Neuronal stem cell (in vitro differentiated cells): ENCODE measurements at regions not wholly inside any gene's neighbourhood (a gene's known extent, or its start where the extent isn't known, plus 50 kb on each side); places are given as distances from the start of the nearest gene placed in this dataset.

ENCODE experiments used
- DNase-seq: peaks from one replicate; pipeline ENCODE4 v3.0.0-alpha.2; 2013; ENCODE audit warnings: low spot score
- H2AFZ ChIP-seq: one replicate; pipeline ENCODE4 v1.6.1; 2013; ENCODE audit warnings: mild to moderate bottlenecking, low read length, inconsistent platforms
- H2AK5ac ChIP-seq: 2 replicates; pipeline ENCODE4 v1.6.1; 2013; ENCODE audit warnings: low read depth, mild to moderate bottlenecking, inconsistent platforms, low read length, moderate library complexity, mixed read lengths
- H2BK120ac ChIP-seq: 2 replicates; pipeline ENCODE4 v1.6.1; 2013; ENCODE audit warnings: low read depth, mild to moderate bottlenecking, inconsistent platforms, low read length, moderate library complexity, mixed read lengths
- H2BK12ac ChIP-seq: one replicate; pipeline ENCODE4 v1.6.1; 2013; ENCODE audit warnings: low read length, inconsistent platforms
- H2BK15ac ChIP-seq: 2 replicates; pipeline ENCODE4 v1.6.1; 2013; ENCODE audit warnings: mild to moderate bottlenecking, low read length, inconsistent platforms, mixed read lengths
- H2BK5ac ChIP-seq: one replicate; pipeline ENCODE4 v1.6.1; 2013; ENCODE audit warnings: inconsistent platforms, mild to moderate bottlenecking, low read length, moderate library complexity
- H3K14ac ChIP-seq: one replicate; pipeline ENCODE4 v1.6.1; 2013; ENCODE audit warnings: low read length, inconsistent platforms
- H3K18ac ChIP-seq: 2 replicates; pipeline ENCODE4 v1.6.1; 2013; ENCODE audit warnings: low read length, inconsistent platforms
- H3K23ac ChIP-seq: 2 replicates; pipeline ENCODE4 v1.6.1; 2013; ENCODE audit warnings: low read depth, mild to moderate bottlenecking, mixed read lengths, low read length, inconsistent platforms; ENCODE audit not compliant: poor library complexity
- H3K27ac ChIP-seq: replicated peaks from 3 replicates; pipeline ENCODE4 v1.5.1; 2013; ENCODE audit warnings: low read length, inconsistent platforms
- H3K27me3 ChIP-seq, 3 experiments: 2 replicates each; pipeline ENCODE4 v1.6.1; 2013; ENCODE audit warnings: low read length in 3 of 3, mild to moderate bottlenecking in 2 of 3, inconsistent platforms in 1 of 3, low read depth in 1 of 3, mixed read lengths in 1 of 3, moderate library complexity in 1 of 3; ENCODE audit not compliant: control insufficient read depth in 3 of 3, insufficient read depth in 3 of 3
- H3K36me3 ChIP-seq, 2 donors: replicated peaks in 1 of 2; 2 replicates each; pipeline ENCODE4 v1.6.1; 2013; ENCODE audit warnings: low read length in 2 of 2; ENCODE audit not compliant: control insufficient read depth in 2 of 2, insufficient read depth in 2 of 2
- H3K4ac ChIP-seq: 2 replicates; pipeline ENCODE4 v1.6.1; 2013; ENCODE audit warnings: inconsistent platforms, mild to moderate bottlenecking, low read length, moderate library complexity
- H3K4me1 ChIP-seq, 2 donors: 1 replicate in 1 of 2; 2 replicates in 1 of 2; pipeline ENCODE4 v1.6.1; 2013; ENCODE audit warnings: low read length in 2 of 2, low read depth in 1 of 2; ENCODE audit not compliant: control insufficient read depth in 2 of 2, insufficient read depth in 1 of 2
- H3K4me2 ChIP-seq: one replicate; pipeline ENCODE4 v1.6.1; 2013; ENCODE audit warnings: mild to moderate bottlenecking, low read length, inconsistent platforms; ENCODE audit not compliant: insufficient read depth, poor library complexity, severe bottlenecking
- H3K4me3 ChIP-seq, 2 donors: 2 replicates each; pipeline ENCODE4 v1.5.1; 2013; ENCODE audit warnings: low read length in 2 of 2, mild to moderate bottlenecking in 2 of 2, inconsistent platforms in 1 of 2, moderate library complexity in 1 of 2
- H3K79me1 ChIP-seq: one replicate; pipeline ENCODE4 v1.6.1; 2013; ENCODE audit warnings: low read depth, mild to moderate bottlenecking, inconsistent platforms, low read length, moderate library complexity
- H3K9ac ChIP-seq: one replicate; pipeline ENCODE4 v1.6.1; 2013; ENCODE audit warnings: mild to moderate bottlenecking, low read depth, low read length, inconsistent platforms; ENCODE audit not compliant: poor library complexity
- H3K9me3 ChIP-seq, 2 donors: replicated peaks in 1 of 2; 2 replicates each; pipeline versions ENCODE3 to v1.6.1; 2013; ENCODE audit warnings: low read length in 2 of 2, mild to moderate bottlenecking in 2 of 2, inconsistent platforms in 1 of 2, low read depth in 1 of 2, mixed read lengths in 1 of 2, moderate library complexity in 1 of 2; ENCODE audit not compliant: control insufficient read depth in 2 of 2, insufficient read depth in 1 of 2
- H4K8ac ChIP-seq: one replicate; pipeline ENCODE4 v1.6.1; 2013; ENCODE audit warnings: low read depth, mild to moderate bottlenecking, inconsistent platforms, low read length, moderate library complexity
- H4K91ac ChIP-seq: one replicate; pipeline ENCODE4 v1.6.1; 2013; ENCODE audit warnings: low read length, low read depth, mild to moderate bottlenecking, inconsistent platforms; ENCODE audit not compliant: poor library complexity
- WGBS, 2 donors: extraction: QIAGEN DNeasy Blood & Tissue Kit; methylation state at CpG; one replicate each; pipeline ENCODE4 v1.1.7; 2013; ENCODE audit warnings: missing lambda C conversion rate in 2 of 2, mixed read lengths in 1 of 2; ENCODE audit not compliant: insufficient read length in 2 of 2, insufficient replicate concordance in 1 of 2; ENCODE audit errors: extremely low coverage in 2 of 2; 5-methylcytosine and 5-hydroxymethylcytosine counted together

- H3K14ac ChIP-seq, result no peak overlapping the region
- H3K4me2 ChIP-seq, result no peak overlapping the region
- H2BK120ac ChIP-seq, result no peak overlapping the region
- no peak for DNase-seq
- no peak overlapping the region for H2BK15ac ChIP-seq
- no peak overlapping the region for H2BK12ac ChIP-seq
- no peak overlapping the region for H3K4ac ChIP-seq
- H3K36me3 ChIP-seq, result no peaks in the 10 kb centered on the region
- H2AFZ ChIP-seq, result no peak overlapping the region
- no peak overlapping the region for H3K18ac ChIP-seq
- no peak overlapping the region for H2AK5ac ChIP-seq
- H4K8ac ChIP-seq, result no peak overlapping the region
- no peaks in the 10 kb centered on the region for H3K9me3 ChIP-seq
- peaks cover 3 to 6% of the 10 kb centered on the region in 2 donors for H3K4me1 ChIP-seq
- no peak overlapping the region for H3K4me3 ChIP-seq
- no peaks in the 10 kb centered on the region for H3K27me3 ChIP-seq
- no peak overlapping the region for H3K9ac ChIP-seq
- no peak overlapping the region for H3K27ac ChIP-seq
- no peaks in the 10 kb centered on the region for H3K79me1 ChIP-seq
- H2BK5ac ChIP-seq, result no peak overlapping the region
- no peak overlapping the region for H4K91ac ChIP-seq
- no peak overlapping the region for H3K23ac ChIP-seq
- WGBS, 2 donors, result no CpG with 5 or more reads among the region's 3 CpGs
These were observed 117.0 kb upstream of the DYRK2 start for GRCh38 chr12:67531501-67531900.

GRCh38 chr12:67533159-67533558 is 115.4 kb upstream of the DYRK2 start:
- Histone ChIP-seq H3K27me3 (no peaks in the 10 kb centered on the region), H3K79me1 (no peaks in the 10 kb centered on the region), H2BK120ac (no peak overlapping the region), H3K9me3 (no peaks in the 10 kb centered on the region), H3K36me3 (no peaks in the 10 kb centered on the region), H3K14ac (no peak overlapping the region), H3K4ac (no peak overlapping the region), H3K23ac (no peak overlapping the region), H2BK12ac (no peak overlapping the region), H2BK5ac (no peak overlapping the region), H2BK15ac (no peak overlapping the region), H3K4me1 (peaks cover 0 to 2% of the 10 kb centered on the region in 2 donors), H3K9ac (no peak overlapping the region), H2AK5ac (no peak overlapping the region), H4K8ac (no peak overlapping the region), H4K91ac (no peak overlapping the region), H3K18ac (no peak overlapping the region), H3K4me2 (no peak overlapping the region), H2AFZ (no peak overlapping the region), H3K27ac (no peak overlapping the region), H3K4me3 (no peak overlapping the region)
- WGBS, 2 donors, result no CpG with 5 or more reads among the region's 1 CpG
- no peak for DNase-seq

- Histone ChIP-seq H3K4me2 (no peak overlapping the region), H3K23ac (no peak overlapping the region), H3K9me3 (no peaks in the 10 kb centered on the region), H3K27me3 (peaks cover 0 to 2% (median 0%) of the 10 kb centered on the region in 3 experiments), H3K4me1 (peaks cover 0 to 2% of the 10 kb centered on the region in 2 donors), H2BK120ac (no peak overlapping the region), H3K14ac (no peak overlapping the region), H2BK12ac (no peak overlapping the region), H4K91ac (no peak overlapping the region), H2BK15ac (no peak overlapping the region), H2BK5ac (no peak overlapping the region), H3K27ac (no peak overlapping the region), H3K79me1 (no peaks in the 10 kb centered on the region), H2AFZ (no peak overlapping the region), H3K9ac (no peak overlapping the region), H4K8ac (no peak overlapping the region), H2AK5ac (no peak overlapping the region), H3K4ac (no peak overlapping the region), H3K4me3 (no peak overlapping the region), H3K18ac (no peak overlapping the region), H3K36me3 (no peaks in the 10 kb centered on the region)
- no CpG with 5 or more reads among the region's 3 CpGs for WGBS, 2 donors
- no peak for DNase-seq
These were observed 114.5 kb upstream of the DYRK2 start for GRCh38 chr12:67534046-67534445.

- no peak for DNase-seq
These were observed 113.9 kb upstream of the DYRK2 start for GRCh38 chr12:67534681-67535080.

More at GRCh38 chr12:67534681-67535080, 113.9 kb upstream of the DYRK2 start:
- no peaks in the 10 kb centered on the region for H3K9me3 ChIP-seq
- peaks cover 0 to 2% of the 10 kb centered on the region in 2 donors for H3K4me1 ChIP-seq
- no peak overlapping the region for H3K9ac ChIP-seq
- H2BK5ac ChIP-seq, result no peak overlapping the region
- H2BK12ac ChIP-seq, result no peak overlapping the region
- no peak overlapping the region for H2BK120ac ChIP-seq
- WGBS, 2 donors, result no CpG with 5 or more reads among the region's 4 CpGs
- H2AFZ ChIP-seq, result no peak overlapping the region
- no peak overlapping the region for H3K27ac ChIP-seq
- H2BK15ac ChIP-seq, result no peak overlapping the region
- H2AK5ac ChIP-seq, result no peak overlapping the region
- no peak overlapping the region for H3K18ac ChIP-seq
- no peak overlapping the region for H4K8ac ChIP-seq
- H4K91ac ChIP-seq, result no peak overlapping the region
- H3K79me1 ChIP-seq, result no peaks in the 10 kb centered on the region
- no peak overlapping the region for H3K4ac ChIP-seq
- H3K23ac ChIP-seq, result no peak overlapping the region
- no peak overlapping the region for H3K4me3 ChIP-seq
- no peak overlapping the region for H3K4me2 ChIP-seq
- no peak overlapping the region for H3K14ac ChIP-seq
- peaks cover 0 to 6% (median 0%) of the 10 kb centered on the region in 3 experiments for H3K27me3 ChIP-seq
- H3K36me3 ChIP-seq, result no peaks in the 10 kb centered on the region
